ENCODE measurements at regions not wholly inside any gene's neighbourhood (a gene's known extent, or its start where the extent isn't known, plus 50 kb on each side); places are given as distances from the start of the nearest gene placed in this dataset.

GRCh38 chr19:56993851-56994250 is 125.9 kb upstream of the USP29 start:
- Histone ChIP-seq H3K27me3 (no peaks in the 10 kb centered on the region), H3K4me3 (no peak overlapping the region), H3K27ac (no peak overlapping the region), H3K4me1 (no peaks in the 10 kb centered on the region), H3K9me3 (no peaks in the 10 kb centered on the region), H3K36me3 (no peaks in the 10 kb centered on the region)
- TF ChIP-seq CTCF (IDR thresholded peaks at IDR 0.05) (no peak), POLR2A (IDR thresholded peaks at IDR 0.05) (no peak), POLR2AphosphoS5 (IDR thresholded peaks at IDR 0.05; ENCODE audit: insufficient read depth in 1 of 2, low read depth in 1 of 2) (no peak)
- intact Hi-C loops (cut with DNase I) = no loop called here
- no peak for DNase-seq (ENCODE audit: extremely low spot score in 2 of 2)

- Histone ChIP-seq H3K27ac (no peak overlapping the region), H3K4me1 (no peaks in the 10 kb centered on the region), H3K4me3 (no peak overlapping the region), H3K9me3 (no peaks in the 10 kb centered on the region), H3K36me3 (no peaks in the 10 kb centered on the region), H3K27me3 (no peaks in the 10 kb centered on the region)
- TF ChIP-seq POLR2A (IDR thresholded peaks at IDR 0.05) = no peak
- no peak for TF ChIP-seq POLR2AphosphoS5 (IDR thresholded peaks at IDR 0.05; ENCODE audit: insufficient read depth in 1 of 2, low read depth in 1 of 2)
- DNase-seq (ENCODE audit: extremely low spot score in 2 of 2) = no peak
- intact Hi-C loops (cut with DNase I) = no loop called here
Observed at GRCh38 chr19:56994251-56995017, 125.4 kb upstream of the USP29 start.

- H3K4me1 ChIP-seq = peaks cover 2% of the 10 kb centered on the region
- DNase-seq (ENCODE audit: extremely low spot score in 2 of 2) = no peak
- no peaks in the 10 kb centered on the region for H3K27me3 ChIP-seq
- no peaks in the 10 kb centered on the region for H3K9me3 ChIP-seq
- TF ChIP-seq POLR2AphosphoS5 (IDR thresholded peaks at IDR 0.05; ENCODE audit: insufficient read depth in 1 of 2, low read depth in 1 of 2) (no peak), POLR2A (IDR thresholded peaks at IDR 0.05) (no peak), CTCF (IDR thresholded peaks at IDR 0.05) (no peak)
- no peaks in the 10 kb centered on the region for H3K36me3 ChIP-seq
- no peak overlapping the region for H3K4me3 ChIP-seq
- H3K27ac ChIP-seq = no peak overlapping the region
- intact Hi-C loops (cut with DNase I) = no loop called here
Observed at GRCh38 chr19:56995303-56995702, 124.5 kb upstream of the USP29 start.

GRCh38 chr19:57002195-57002601 is 117.6 kb upstream of the USP29 start:
- no peak overlapping the region for H3K4me3 ChIP-seq
- TF ChIP-seq CTCF (IDR thresholded peaks at IDR 0.05) (no peak), POLR2A (IDR thresholded peaks at IDR 0.05) (no peak)
- H3K4me1 ChIP-seq = peaks cover 10% of the 10 kb centered on the region
- no peak for DNase-seq (ENCODE audit: extremely low spot score in 2 of 2)
- H3K36me3 ChIP-seq = no peaks in the 10 kb centered on the region
- H3K27me3 ChIP-seq = no peaks in the 10 kb centered on the region
- H3K27ac ChIP-seq = no peak overlapping the region
- intact Hi-C loops (cut with DNase I) = no loop called here
- H3K9me3 ChIP-seq = no peaks in the 10 kb centered on the region

GRCh38 chr19:57002710-57003109 is 117.1 kb upstream of the USP29 start:
- Histone ChIP-seq H3K9me3 (no peaks in the 10 kb centered on the region), H3K4me3 (no peak overlapping the region), H3K27me3 (no peaks in the 10 kb centered on the region), H3K4me1 (peaks cover 10% of the 10 kb centered on the region), H3K36me3 (no peaks in the 10 kb centered on the region), H3K27ac (no peak overlapping the region)
- intact Hi-C loops (cut with DNase I) = no loop called here
- no peak for DNase-seq (ENCODE audit: extremely low spot score in 2 of 2)
- TF ChIP-seq POLR2A (IDR thresholded peaks at IDR 0.05) (no peak), CTCF (IDR thresholded peaks at IDR 0.05) (no peak), POLR2AphosphoS5 (IDR thresholded peaks at IDR 0.05; ENCODE audit: insufficient read depth in 1 of 2, low read depth in 1 of 2) (no peak)
